Stimulated activated CD4-positive, alpha-beta T cell treated with anti-CD3 and anti-CD28 coated beads, Interleukin-4, amount 100 ng/mL, for 4 hours (primary cell): ENCODE measurements at regions not wholly inside any gene's neighbourhood (a gene's known extent, or its start where the extent isn't known, plus 50 kb on each side); places are given as distances from the start of the nearest gene placed in this dataset.

ENCODE experiments used
- DNase-seq, 2 experiments: peaks; one replicate each; pipeline ENCODE4 v3.0.0-alpha.2; 2020

GRCh38 chr4:27568236-27568951 lies 707.8 kb downstream of the STIM2 start:
- no peak for DNase-seq

- DNase-seq = no peak
Observed at GRCh38 chr4:27568952-27569319, 708.3 kb downstream of the STIM2 start.

- DNase-seq = no peak
Observed at GRCh38 chr4:27574743-27575142, 714.1 kb downstream of the STIM2 start.

- DNase-seq = no peak
Observed at GRCh38 chr4:27577951-27578350, 717.3 kb downstream of the STIM2 start.

GRCh38 chr4:27592738-27593137 lies 732.1 kb downstream of the STIM2 start:
- no peak for DNase-seq

GRCh38 chr4:27594922-27595321 lies 734.3 kb downstream of the STIM2 start:
- no peak for DNase-seq

GRCh38 chr4:27595571-27596360 lies 735.1 kb downstream of the STIM2 start:
- no peak for DNase-seq

- DNase-seq = no peak
Observed at GRCh38 chr4:27602172-27602571, 741.5 kb downstream of the STIM2 start.

GRCh38 chr4:27604692-27605091 lies 744.1 kb downstream of the STIM2 start:
- no peak for DNase-seq

GRCh38 chr4:27616166-27616565 lies 755.5 kb downstream of the STIM2 start:
- DNase-seq = no peak

GRCh38 chr4:27619435-27619834 lies 758.8 kb downstream of the STIM2 start:
- no peak for DNase-seq

- no peak for DNase-seq
Observed at GRCh38 chr4:27620886-27621285, 760.2 kb downstream of the STIM2 start.

GRCh38 chr4:27624749-27625148 lies 764.1 kb downstream of the STIM2 start:
- DNase-seq = no peak

- DNase-seq = no peak
Observed at GRCh38 chr4:27628609-27629008, 768.0 kb downstream of the STIM2 start.

GRCh38 chr4:27629532-27630225 lies 769.0 kb downstream of the STIM2 start:
- DNase-seq = no peak

- no peak for DNase-seq
Observed at GRCh38 chr4:27635936-27636913, 775.6 kb downstream of the STIM2 start.

GRCh38 chr4:27638163-27638915 lies 777.7 kb downstream of the STIM2 start:
- DNase-seq = no peak

GRCh38 chr4:27643101-27643500 lies 782.5 kb downstream of the STIM2 start:
- DNase-seq = no peak

- DNase-seq = no peak
Observed at GRCh38 chr4:27648416-27648815, 787.8 kb downstream of the STIM2 start.

GRCh38 chr4:27662426-27662825 lies 801.8 kb downstream of the STIM2 start:
- DNase-seq = no peak

- no peak for DNase-seq
Observed at GRCh38 chr4:27666943-27667342, 806.3 kb downstream of the STIM2 start.

- no peak for DNase-seq
Observed at GRCh38 chr4:27668001-27668400, 807.4 kb downstream of the STIM2 start.
